Parathyroid adenoma (tissue), 2 donors: ENCODE measurements at regions not wholly inside any gene's neighbourhood (a gene's known extent, or its start where the extent isn't known, plus 50 kb on each side); places are given as distances from the start of the nearest gene placed in this dataset.

ENCODE experiments used
- H2AFZ ChIP-seq: fragments of 300-600 bp; sonication (generic); one replicate; pipeline ENCODE4 v1.7.0; 2017; ENCODE audit warnings: antibody characterized with exemption, mild to moderate bottlenecking
- H3K27ac ChIP-seq: fragments of 300-600 bp; sonication (generic); one replicate; pipeline ENCODE4 v1.7.0; 2017
- H3K27me3 ChIP-seq: fragments of 300-600 bp; sonication (generic); one replicate; pipeline ENCODE4 v1.7.0; 2017; ENCODE audit warnings: low read length; ENCODE audit not compliant: control insufficient read depth, insufficient read depth
- H3K36me3 ChIP-seq: fragments of 300-600 bp; sonication (generic); one replicate; pipeline ENCODE4 v1.7.0; 2017; ENCODE audit warnings: low read length; ENCODE audit not compliant: control insufficient read depth, insufficient read depth
- H3K4me1 ChIP-seq: fragments of 300-600 bp; sonication (generic); one replicate; pipeline ENCODE4 v1.7.0; 2017; ENCODE audit warnings: control low read depth
- H3K4me2 ChIP-seq: fragments of 300-600 bp; sonication (generic); one replicate; pipeline ENCODE4 v1.7.0; 2017; ENCODE audit warnings: low read length
- H3K4me3 ChIP-seq: fragments of 300-600 bp; sonication (generic); one replicate; pipeline ENCODE4 v1.7.0; 2017; ENCODE audit warnings: low read depth, low read length
- H3K79me2 ChIP-seq: fragments of 300-600 bp; sonication (generic); one replicate; pipeline ENCODE4 v1.7.0; 2017; ENCODE audit warnings: control low read depth
- H3K9ac ChIP-seq: fragments of 300-600 bp; sonication (generic); one replicate; pipeline ENCODE4 v1.7.0; 2017; ENCODE audit warnings: mild to moderate bottlenecking
- H3K9me3 ChIP-seq: fragments of 300-600 bp; sonication (generic); one replicate; pipeline ENCODE4 v1.7.0; 2017; ENCODE audit warnings: low read length; ENCODE audit not compliant: control insufficient read depth
- TF ChIP-seq, protein P1 (sequence below): fragments of 300-600 bp; sonication (generic); IDR thresholded peaks from one replicate; pipeline ENCODE4 v1.7.0; 2017; ENCODE audit warnings: antibody characterized with exemption, mild to moderate bottlenecking
- donor health status: primary hyperparathyroidism.

DNA sequence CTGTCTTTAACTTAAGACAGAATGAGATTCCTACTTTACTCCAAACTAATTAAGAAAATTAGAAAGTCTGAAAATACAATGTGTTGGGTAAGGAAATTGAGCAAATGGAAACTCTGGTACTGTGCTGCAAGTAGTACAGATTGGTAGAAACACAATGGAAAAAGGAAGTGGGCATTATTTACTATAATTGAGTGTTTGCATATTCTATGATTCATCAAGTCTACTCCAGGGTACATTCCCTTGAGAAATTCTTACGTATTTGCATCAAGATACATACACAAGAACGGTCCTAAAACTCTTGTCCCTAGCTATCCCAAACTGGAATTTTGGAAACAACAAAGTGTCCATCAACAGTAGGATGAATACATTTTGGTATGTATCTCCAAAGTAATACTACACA lies 123.5 kb upstream of the TARS1 start:
- TF ChIP-seq, protein P1, sequence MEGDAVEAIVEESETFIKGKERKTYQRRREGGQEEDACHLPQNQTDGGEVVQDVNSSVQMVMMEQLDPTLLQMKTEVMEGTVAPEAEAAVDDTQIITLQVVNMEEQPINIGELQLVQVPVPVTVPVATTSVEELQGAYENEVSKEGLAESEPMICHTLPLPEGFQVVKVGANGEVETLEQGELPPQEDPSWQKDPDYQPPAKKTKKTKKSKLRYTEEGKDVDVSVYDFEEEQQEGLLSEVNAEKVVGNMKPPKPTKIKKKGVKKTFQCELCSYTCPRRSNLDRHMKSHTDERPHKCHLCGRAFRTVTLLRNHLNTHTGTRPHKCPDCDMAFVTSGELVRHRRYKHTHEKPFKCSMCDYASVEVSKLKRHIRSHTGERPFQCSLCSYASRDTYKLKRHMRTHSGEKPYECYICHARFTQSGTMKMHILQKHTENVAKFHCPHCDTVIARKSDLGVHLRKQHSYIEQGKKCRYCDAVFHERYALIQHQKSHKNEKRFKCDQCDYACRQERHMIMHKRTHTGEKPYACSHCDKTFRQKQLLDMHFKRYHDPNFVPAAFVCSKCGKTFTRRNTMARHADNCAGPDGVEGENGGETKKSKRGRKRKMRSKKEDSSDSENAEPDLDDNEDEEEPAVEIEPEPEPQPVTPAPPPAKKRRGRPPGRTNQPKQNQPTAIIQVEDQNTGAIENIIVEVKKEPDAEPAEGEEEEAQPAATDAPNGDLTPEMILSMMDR: no peak
- Histone ChIP-seq H3K36me3 (no peaks in the 10 kb centered on the region), H3K9ac (no peak overlapping the region), H3K4me1 (no peaks in the 10 kb centered on the region), H3K4me3 (no peak overlapping the region), H3K27ac (no peak overlapping the region), H3K9me3 (no peaks in the 10 kb centered on the region), H3K27me3 (no peaks in the 10 kb centered on the region), H2AFZ (no peak overlapping the region), H3K79me2 (no peaks in the 10 kb centered on the region), H3K4me2 (no peak overlapping the region)

DNA sequence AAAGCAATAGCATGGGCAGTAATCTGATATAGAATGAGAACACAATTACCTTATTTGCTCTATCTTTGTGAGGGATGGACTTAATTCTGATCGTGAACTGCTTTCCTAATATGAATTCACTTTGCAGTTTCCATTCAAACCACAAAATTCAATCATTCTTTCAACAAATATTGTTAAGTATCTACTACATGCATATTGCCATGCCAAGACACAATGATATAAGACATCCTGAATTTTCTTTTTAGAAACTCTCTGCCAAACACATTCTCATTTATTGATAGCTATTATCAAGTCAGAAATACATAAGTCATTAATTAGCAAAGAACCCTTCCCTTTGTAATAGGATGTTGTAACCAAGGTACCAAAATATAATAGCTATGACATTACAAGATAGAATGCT lies 121.6 kb upstream of the TARS1 start:
- no peaks in the 10 kb centered on the region for H3K27me3 ChIP-seq
- H3K36me3 ChIP-seq: no peaks in the 10 kb centered on the region
- H3K4me1 ChIP-seq: no peaks in the 10 kb centered on the region
- no peak overlapping the region for H3K4me2 ChIP-seq
- H3K4me3 ChIP-seq: no peak overlapping the region
- H3K79me2 ChIP-seq: no peaks in the 10 kb centered on the region
- no peak overlapping the region for H3K27ac ChIP-seq
- H3K9me3 ChIP-seq: no peaks in the 10 kb centered on the region
- TF ChIP-seq, protein P1: no peak
- no peak overlapping the region for H3K9ac ChIP-seq
- H2AFZ ChIP-seq: no peak overlapping the region

DNA sequence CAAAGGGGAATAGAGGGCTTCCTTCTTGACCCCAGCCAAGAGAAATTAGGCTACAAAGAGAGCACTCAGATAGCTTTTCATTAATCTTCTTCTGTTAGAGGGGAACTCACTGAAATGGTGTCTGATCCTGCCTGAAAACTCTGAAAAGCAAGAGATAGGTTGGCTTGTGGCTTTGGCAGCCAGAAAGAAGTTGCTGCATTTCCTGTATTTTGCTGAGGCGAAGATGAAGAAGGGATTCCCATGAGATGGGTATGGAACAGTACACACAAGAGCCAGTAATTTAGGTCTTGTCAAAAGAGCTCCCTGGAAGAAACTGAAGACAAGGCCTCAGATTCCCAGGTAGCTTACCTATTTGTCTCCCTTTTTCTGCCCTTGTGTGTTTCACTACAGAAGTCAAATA lies 120.9 kb upstream of the TARS1 start:
- Histone ChIP-seq H3K27ac (peak overlapping the region; percentile 4), H2AFZ (no peak overlapping the region), H3K79me2 (no peaks in the 10 kb centered on the region), H3K36me3 (no peaks in the 10 kb centered on the region), H3K9me3 (no peaks in the 10 kb centered on the region), H3K4me3 (no peak overlapping the region), H3K9ac (no peak overlapping the region), H3K4me2 (no peak overlapping the region), H3K4me1 (no peaks in the 10 kb centered on the region), H3K27me3 (no peaks in the 10 kb centered on the region)
- TF ChIP-seq, protein P1: no peak

DNA sequence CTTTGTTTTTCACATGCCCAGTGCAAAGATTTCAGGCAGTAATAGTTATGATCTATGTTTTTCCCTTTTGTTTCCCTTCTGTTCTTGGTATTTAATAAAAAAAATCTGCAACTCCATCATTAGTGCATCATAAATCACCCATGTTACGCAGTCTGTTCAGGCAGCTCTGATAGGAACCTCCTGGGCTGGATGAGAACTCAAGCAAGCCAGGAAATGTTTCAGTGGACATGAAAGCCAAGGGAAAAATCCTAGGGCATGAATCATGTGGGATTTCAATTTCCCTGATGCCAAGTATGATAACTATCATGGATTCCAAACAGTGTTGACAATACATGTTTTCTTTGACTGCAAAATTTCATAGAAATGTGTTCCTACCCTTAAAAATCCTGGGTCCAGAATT lies 119.7 kb upstream of the TARS1 start:
- no peak overlapping the region for H3K27ac ChIP-seq
- no peaks in the 10 kb centered on the region for H3K4me1 ChIP-seq
- no peaks in the 10 kb centered on the region for H3K36me3 ChIP-seq
- no peaks in the 10 kb centered on the region for H3K79me2 ChIP-seq
- H3K4me2 ChIP-seq: no peak overlapping the region
- no peak overlapping the region for H3K4me3 ChIP-seq
- H3K9ac ChIP-seq: no peak overlapping the region
- TF ChIP-seq, protein P1: no peak
- no peak overlapping the region for H2AFZ ChIP-seq
- H3K27me3 ChIP-seq: no peaks in the 10 kb centered on the region
- no peaks in the 10 kb centered on the region for H3K9me3 ChIP-seq

DNA sequence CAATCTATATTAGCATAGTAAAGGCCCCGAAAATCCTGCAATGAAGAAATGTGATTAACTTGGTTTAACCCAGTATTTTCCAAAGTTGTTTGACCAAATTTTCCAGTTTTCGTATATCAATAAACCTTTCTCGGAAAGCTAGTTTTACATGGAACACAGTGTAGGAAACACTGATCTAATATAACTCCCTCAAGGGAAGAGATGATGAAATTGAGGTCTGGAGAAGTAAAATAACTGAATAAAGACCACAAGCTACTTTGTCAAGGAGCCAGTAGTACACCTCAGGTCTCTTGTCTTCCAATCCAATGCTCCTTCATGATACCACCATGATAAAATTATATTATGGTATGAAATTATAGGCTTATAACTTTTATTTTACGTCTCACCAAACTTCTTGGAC lies 118.1 kb upstream of the TARS1 start:
- H3K4me1 ChIP-seq: no peaks in the 10 kb centered on the region
- TF ChIP-seq, protein P1: no peak
- H3K79me2 ChIP-seq: no peaks in the 10 kb centered on the region
- H3K4me3 ChIP-seq: no peak overlapping the region
- H3K4me2 ChIP-seq: no peak overlapping the region
- H3K9me3 ChIP-seq: no peaks in the 10 kb centered on the region
- H3K27me3 ChIP-seq: no peaks in the 10 kb centered on the region
- no peaks in the 10 kb centered on the region for H3K36me3 ChIP-seq
- no peak overlapping the region for H2AFZ ChIP-seq
- no peak overlapping the region for H3K27ac ChIP-seq
- no peak overlapping the region for H3K9ac ChIP-seq
